Vagina (tissue), 2 donors: ENCODE measurements at regions not wholly inside any gene's neighbourhood (a gene's known extent, or its start where the extent isn't known, plus 50 kb on each side); places are given as distances from the start of the nearest gene placed in this dataset.

Experiments used
- CTCF ChIP-seq, 3 experiments: fragments of 450-650 bp in 2 of 3; fragments of 200-600 bp in 1 of 3; sonication (generic) in 1 of 3; IDR thresholded peaks; one replicate each; pipeline ENCODE4 v1.5.1; 2017 to 2019; ENCODE audit warnings: antibody characterized with exemption in 3 of 3, mild to moderate bottlenecking in 2 of 3, moderate library complexity in 2 of 3
- POLR2A ChIP-seq, 2 donors: fragments of 450-650 bp; IDR thresholded peaks; one replicate each; pipeline ENCODE4 v1.6.1; 2017; ENCODE audit warnings: antibody characterized with exemption in 2 of 2, mild to moderate bottlenecking in 2 of 2, moderate library complexity in 2 of 2

- TF ChIP-seq CTCF (IDR thresholded peaks at IDR 0.05) = no peak
- no peak for TF ChIP-seq POLR2A (IDR thresholded peaks at IDR 0.05)
Measured at GRCh38 chr9:118192807-118193206, 488.6 kb downstream of the TLR4 start.
